A673 (cell line): ENCODE measurements at regions not wholly inside any gene's neighbourhood (a gene's known extent, or its start where the extent isn't known, plus 50 kb on each side); places are given as distances from the start of the nearest gene placed in this dataset.

Source experiments
- EZH2 ChIP-seq: fragments of 200-600 bp; sonication (generic); IDR thresholded peaks from 2 replicates; pipeline ENCODE4 v1.6.1; 2017; ENCODE audit warnings: borderline replicate concordance, low read depth, mild to moderate bottlenecking, mixed read lengths, antibody characterized with exemption, low read length; ENCODE audit not compliant: poor library complexity, severe bottlenecking
- TF ChIP-seq, protein P1 (sequence below): fragments of 300-800, 200-600 bp; sonication (generic); conservative IDR thresholded peaks from 2 replicates; pipeline ENCODE4 v1.5.1; 2017; ENCODE audit warnings: low read depth, mild to moderate bottlenecking, antibody characterized with exemption, low read length, moderate library complexity, mixed read lengths

DNA sequence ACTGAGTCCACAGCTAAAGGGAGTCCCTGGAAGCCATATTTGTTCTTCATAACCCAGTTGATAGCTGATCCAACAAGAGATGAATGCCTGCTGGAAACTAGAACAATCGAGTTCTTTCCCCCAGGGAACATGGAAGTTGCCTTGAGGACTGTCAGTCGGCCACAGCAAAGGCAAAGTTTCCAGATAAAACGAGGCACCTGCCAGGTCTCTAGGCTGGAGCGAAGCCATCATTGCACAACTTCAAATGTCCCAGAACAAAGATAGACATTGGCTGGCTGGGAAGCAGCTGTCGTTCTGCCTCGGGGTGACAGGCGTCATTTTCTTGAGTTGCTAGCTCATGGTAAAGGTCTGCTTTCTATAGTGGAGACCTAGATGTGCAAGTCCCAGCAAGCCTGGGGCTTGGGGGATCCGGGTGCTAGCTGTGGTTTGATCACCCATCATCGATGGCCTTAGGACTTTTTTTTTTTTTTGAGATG lies 184.4 kb upstream of the ZNF217 start:
- TF ChIP-seq, protein P1, sequence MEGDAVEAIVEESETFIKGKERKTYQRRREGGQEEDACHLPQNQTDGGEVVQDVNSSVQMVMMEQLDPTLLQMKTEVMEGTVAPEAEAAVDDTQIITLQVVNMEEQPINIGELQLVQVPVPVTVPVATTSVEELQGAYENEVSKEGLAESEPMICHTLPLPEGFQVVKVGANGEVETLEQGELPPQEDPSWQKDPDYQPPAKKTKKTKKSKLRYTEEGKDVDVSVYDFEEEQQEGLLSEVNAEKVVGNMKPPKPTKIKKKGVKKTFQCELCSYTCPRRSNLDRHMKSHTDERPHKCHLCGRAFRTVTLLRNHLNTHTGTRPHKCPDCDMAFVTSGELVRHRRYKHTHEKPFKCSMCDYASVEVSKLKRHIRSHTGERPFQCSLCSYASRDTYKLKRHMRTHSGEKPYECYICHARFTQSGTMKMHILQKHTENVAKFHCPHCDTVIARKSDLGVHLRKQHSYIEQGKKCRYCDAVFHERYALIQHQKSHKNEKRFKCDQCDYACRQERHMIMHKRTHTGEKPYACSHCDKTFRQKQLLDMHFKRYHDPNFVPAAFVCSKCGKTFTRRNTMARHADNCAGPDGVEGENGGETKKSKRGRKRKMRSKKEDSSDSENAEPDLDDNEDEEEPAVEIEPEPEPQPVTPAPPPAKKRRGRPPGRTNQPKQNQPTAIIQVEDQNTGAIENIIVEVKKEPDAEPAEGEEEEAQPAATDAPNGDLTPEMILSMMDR, result no peak
- no peak for TF ChIP-seq EZH2
